ENCODE measurements at regions not wholly inside any gene's neighbourhood (a gene's known extent, or its start where the extent isn't known, plus 50 kb on each side); places are given as distances from the start of the nearest gene placed in this dataset.
"Not testable (repeated sequence)": the region's sequence is repeated elsewhere in the genome, so short reads cannot be mapped to it uniquely, and the experiment has no call there.

DNA sequence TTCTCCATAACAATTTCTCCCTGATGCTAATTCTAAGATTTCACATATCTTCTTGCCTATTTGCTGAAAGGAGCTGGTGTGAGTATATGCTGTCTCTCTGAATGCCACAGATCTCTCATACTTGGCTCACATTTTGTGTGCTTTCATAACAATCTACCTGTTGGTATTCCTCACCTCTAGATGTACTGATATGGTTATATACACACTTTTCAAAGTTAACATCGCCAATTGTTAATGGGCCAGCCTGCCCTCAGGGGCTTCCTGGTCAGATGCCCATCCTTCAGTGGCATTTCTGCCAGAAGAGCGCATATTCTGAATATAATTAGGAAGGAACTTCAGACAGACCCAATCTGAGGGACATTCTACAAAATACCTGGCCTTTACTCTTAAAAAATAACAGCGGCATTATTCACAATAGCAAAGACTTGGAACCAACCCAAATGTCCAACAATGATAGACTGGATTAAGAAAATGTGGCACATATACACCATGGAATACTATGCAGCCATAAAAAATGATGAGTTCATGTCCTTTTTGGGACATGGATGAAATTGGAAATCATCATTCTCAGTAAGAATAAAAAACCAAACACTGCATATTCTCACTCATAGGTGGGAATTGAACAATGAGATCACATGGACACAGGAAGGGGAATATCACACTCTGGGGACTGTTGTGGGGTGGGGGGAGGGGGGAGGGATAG lies 123.9 kb upstream of the FAT1 start:
- not testable (repeated sequence) for DNase-seq (ENCODE audit: low read depth)

DNA sequence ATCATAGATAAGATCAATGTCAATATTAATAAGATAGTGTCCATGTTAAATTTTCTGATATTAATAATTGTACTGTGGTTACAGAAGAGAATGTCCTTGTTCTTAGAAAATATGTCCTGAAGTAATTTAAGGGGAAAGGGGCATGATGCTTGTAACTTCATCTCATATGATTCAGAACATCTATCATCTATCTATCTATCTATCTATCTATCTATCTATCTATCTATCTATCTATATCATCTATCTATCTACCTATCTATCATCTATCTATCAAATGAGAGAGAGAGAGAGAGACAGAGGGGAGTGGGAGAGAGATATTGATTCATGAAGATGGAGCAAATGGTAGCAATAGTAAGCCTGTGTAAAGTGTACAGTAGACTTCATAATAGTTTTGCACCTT lies 124.8 kb upstream of the FAT1 start:
- DNase-seq (ENCODE audit: low read depth), result no peak

- DNase-seq (ENCODE audit: low read depth), result no peak
Observed at GRCh38 chr4:186851291-186852072, 127.8 kb upstream of the FAT1 start.

- DNase-seq (ENCODE audit: low read depth), result no peak
Observed at GRCh38 chr4:186852073-186852420, 128.4 kb upstream of the FAT1 start.

GRCh38 chr4:186852964-186853391 lies 129.3 kb upstream of the FAT1 start:
- DNase-seq (ENCODE audit: low read depth), result no peak

GRCh38 chr4:186854256-186854655 lies 130.6 kb upstream of the FAT1 start:
- DNase-seq (ENCODE audit: low read depth), result no peak

GRCh38 chr4:186855111-186855510 lies 131.5 kb upstream of the FAT1 start:
- no peak for DNase-seq (ENCODE audit: low read depth)

GRCh38 chr4:186857793-186858192 lies 134.1 kb upstream of the FAT1 start:
- no peak for DNase-seq (ENCODE audit: low read depth)

- no peak for DNase-seq (ENCODE audit: low read depth)
Observed at GRCh38 chr4:186858355-186858754, 134.7 kb upstream of the FAT1 start.

- DNase-seq (ENCODE audit: low read depth), result no peak
Observed at GRCh38 chr4:186859420-186859819, 135.8 kb upstream of the FAT1 start.

DNA sequence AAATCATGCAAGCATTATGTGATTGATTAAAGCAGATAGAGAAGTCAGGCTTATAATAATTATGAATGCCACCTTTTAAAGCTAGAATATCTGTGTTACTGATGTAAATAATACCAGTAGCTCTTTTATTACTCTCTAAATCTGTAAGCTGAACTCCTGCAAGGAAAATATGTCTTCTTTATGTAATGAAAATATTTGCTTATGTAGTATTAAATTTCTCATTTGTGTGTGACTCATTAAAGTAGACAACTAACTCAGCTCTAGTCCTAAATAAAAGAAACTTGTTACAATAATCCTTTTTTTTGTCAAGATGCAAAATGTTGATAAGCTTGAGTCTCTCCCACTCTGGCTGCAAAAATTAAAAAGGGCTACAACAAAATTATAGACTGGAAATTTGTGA lies 137.7 kb upstream of the FAT1 start:
- no peak for DNase-seq (ENCODE audit: low read depth)

DNA sequence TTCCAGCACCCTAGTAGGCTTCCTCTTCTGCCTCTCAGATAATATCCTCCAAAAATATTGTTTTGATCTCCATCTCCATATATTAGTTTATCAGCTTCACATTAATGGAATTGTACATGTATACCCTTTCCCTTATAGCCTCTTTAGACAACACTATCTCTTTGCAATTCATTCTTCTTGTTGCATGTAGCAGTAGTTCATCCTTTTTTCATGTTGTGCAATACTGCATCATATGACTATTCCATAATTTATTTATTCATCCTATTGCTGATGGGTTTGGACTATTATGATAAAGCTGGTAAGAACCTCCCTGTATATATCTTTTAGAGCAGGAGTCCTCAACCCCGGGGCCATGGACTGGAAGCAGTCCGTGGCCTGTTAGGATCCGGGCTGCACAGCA lies 148.2 kb upstream of the FAT1 start:
- no peak for DNase-seq (ENCODE audit: low read depth)

GRCh38 chr4:186873095-186873494 lies 149.4 kb upstream of the FAT1 start:
- not testable (repeated sequence) for DNase-seq (ENCODE audit: low read depth)

DNA sequence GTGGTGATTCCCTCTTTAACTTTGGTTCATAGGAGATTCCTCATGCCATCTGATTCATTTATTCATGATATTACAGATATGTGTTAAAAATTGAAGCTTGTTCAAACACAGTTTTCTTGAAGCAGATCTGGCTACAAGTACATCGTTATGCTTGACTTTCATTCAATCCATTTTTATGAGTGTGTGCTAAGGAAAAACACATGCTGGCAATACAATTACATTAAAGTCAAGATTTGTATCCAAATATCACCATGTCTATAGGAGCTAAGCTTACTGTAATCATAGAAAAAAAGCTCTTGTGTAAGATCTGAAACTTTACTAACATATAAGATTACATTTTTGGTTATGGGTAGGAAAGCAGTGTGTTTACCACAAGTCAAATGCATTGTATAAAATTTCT lies 151.8 kb upstream of the FAT1 start:
- DNase-seq (ENCODE audit: low read depth), result no peak

GRCh38 chr4:186876961-186877626 lies 153.4 kb upstream of the FAT1 start:
- no peak for DNase-seq (ENCODE audit: low read depth)

GRCh38 chr4:186878203-186878776 lies 154.6 kb upstream of the FAT1 start:
- no peak for DNase-seq (ENCODE audit: low read depth)

DNA sequence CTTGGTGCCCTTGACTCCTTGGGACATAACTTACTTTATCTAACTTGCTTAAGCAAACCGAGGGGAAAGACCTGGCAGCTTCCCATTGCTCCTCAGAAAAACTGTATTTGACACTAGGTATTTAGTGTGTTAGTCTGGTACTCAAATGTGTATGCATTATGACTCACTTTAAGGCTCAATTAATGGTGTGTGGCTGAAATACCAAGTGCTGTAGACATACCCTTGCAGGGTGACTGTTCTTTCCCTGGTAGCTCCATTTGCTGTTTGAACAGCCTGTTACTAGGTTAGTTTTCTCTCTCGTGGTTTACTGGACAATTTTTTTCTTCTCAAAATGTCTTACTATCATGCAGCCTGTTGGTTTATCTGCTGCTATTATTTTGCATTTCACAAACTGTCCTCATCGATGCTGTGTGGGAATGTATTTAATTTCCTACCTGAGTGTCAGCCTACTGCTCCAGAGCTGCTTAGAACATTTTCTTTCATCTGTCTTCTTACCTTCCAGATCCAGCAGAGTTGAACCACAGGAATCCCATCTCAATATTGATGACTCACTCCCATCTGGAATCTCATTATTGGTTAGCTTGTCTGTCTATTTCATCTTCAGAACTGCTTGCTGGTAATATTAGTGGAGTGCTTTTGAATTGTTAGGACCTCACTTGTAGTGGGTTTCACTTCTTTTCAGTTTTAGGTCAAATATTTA lies 158.0 kb upstream of the FAT1 start:
- DNase-seq (ENCODE audit: low read depth), result no peak

DNA sequence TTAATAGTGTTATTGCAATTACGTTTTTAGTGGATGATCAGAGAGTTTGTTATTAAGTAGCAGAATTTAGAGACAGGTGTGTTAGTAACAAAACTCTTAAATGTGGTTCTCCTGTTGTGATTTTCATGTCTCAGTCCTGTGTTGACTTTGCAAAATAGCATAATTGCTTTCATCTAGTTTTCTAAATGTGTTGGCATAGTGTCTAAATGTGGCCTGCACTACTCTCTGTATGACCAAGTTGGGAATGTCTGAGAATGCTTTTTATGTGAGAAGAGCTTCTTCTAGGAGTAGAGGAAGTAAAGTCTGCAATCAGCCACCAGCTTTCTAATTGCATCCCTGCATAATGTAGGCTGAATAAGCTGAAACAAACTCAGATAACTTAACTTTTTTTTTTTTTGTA lies 158.6 kb upstream of the FAT1 start:
- DNase-seq (ENCODE audit: low read depth), result no peak

- no peak for DNase-seq (ENCODE audit: low read depth)
Observed at GRCh38 chr4:186885289-186885688, 161.6 kb upstream of the FAT1 start.

DNA sequence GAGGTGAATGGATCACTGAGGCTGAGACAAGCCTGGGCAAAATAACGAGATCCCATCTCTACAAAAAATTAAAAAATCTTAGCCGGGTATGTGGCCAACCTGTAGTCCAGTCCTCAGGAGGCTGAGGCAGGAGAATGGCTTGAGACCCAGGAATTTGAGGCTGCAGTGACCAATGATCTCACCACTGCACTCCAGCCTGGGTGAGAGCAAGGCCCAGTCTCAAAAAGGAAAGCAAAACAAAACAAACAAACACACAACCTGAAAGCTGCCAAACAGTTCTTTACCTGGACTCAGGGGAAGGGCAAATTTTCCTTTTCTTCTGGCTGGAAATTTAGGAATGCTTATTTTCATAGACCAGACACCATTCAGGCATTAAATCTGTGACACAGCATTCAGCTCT lies 163.1 kb upstream of the FAT1 start:
- no peak for DNase-seq (ENCODE audit: low read depth)

GRCh38 chr4:186887291-186887700 lies 163.6 kb upstream of the FAT1 start:
- DNase-seq (ENCODE audit: low read depth), result no peak

- no peak for DNase-seq (ENCODE audit: low read depth)
Observed at GRCh38 chr4:186887752-186888151, 164.1 kb upstream of the FAT1 start.

Data from activated T-cell treated with anti-CD3 and anti-CD28 coated beads for 48 hours (primary cell).